ENCODE measurements at regions not wholly inside any gene's neighbourhood (a gene's known extent, or its start where the extent isn't known, plus 50 kb on each side); places are given as distances from the start of the nearest gene placed in this dataset.

DNA sequence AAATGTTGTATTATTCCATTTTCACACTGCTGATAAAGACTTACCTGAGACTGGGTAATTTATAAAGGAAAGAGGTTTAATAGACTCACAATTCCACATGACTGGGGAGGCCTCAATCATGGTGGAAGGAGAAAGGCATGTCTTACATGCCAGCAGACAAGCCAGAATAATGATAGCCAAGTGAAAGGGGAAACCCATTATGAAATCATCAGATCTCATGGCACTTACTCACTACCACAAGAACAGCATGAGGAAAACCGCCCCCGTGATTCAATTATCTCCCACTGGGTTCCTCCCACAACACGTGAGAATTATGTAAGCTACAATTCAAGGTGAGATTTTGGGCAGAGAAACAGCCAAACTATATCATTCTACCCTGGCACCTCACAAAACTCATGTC is 2535.1 kb downstream of the ARAP2 start:
- no peak overlapping the region for H3K4me3 ChIP-seq (ENCODE audit: low read depth, low read length)
- TF ChIP-seq, protein P1, sequence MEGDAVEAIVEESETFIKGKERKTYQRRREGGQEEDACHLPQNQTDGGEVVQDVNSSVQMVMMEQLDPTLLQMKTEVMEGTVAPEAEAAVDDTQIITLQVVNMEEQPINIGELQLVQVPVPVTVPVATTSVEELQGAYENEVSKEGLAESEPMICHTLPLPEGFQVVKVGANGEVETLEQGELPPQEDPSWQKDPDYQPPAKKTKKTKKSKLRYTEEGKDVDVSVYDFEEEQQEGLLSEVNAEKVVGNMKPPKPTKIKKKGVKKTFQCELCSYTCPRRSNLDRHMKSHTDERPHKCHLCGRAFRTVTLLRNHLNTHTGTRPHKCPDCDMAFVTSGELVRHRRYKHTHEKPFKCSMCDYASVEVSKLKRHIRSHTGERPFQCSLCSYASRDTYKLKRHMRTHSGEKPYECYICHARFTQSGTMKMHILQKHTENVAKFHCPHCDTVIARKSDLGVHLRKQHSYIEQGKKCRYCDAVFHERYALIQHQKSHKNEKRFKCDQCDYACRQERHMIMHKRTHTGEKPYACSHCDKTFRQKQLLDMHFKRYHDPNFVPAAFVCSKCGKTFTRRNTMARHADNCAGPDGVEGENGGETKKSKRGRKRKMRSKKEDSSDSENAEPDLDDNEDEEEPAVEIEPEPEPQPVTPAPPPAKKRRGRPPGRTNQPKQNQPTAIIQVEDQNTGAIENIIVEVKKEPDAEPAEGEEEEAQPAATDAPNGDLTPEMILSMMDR (IDR thresholded peaks at IDR 0.05; ENCODE audit: borderline replicate concordance, insufficient read depth, low read depth, low read length): no peak

DNA sequence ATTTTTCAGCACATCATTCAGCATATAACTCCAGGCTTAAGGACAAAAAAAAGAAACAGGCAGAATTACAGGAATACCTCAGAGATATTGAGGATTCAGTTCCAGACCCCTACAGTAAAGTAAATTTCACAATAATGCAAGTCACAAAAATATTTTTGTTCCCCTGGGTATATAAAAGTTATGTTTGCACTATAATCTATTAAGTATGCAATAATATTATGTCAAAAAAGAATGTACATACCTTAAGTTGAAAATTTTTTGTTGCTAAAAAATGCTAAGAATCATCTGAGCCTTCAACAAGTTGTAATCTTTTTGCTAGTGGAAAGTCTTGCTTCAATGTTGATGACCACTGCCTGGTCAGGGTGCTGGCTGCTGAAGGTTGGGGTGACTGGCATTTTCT is 2532.5 kb downstream of the ARAP2 start:
- H3K4me3 ChIP-seq (ENCODE audit: low read depth, low read length): no peak overlapping the region
- TF ChIP-seq, protein P1 (IDR thresholded peaks at IDR 0.05; ENCODE audit: borderline replicate concordance, insufficient read depth, low read depth, low read length): no peak

DNA sequence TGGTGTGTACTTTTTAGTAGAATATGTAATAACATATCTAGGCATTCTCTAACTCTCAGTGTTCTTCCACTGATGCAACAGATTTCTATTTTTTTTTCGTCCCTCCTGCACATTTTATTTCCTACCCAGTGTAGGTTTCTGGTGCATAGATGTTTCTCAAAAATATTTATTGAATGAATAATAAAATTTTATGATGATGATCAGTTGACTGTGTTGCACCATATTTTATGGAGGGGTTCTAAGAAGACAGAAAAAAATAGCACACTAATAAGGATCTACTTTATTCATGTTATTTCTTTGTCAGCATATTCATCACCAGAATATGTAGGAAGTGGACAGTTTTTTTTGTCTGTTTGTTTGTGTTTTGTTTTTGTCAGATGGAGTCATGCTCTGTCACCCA is 2529.3 kb downstream of the ARAP2 start:
- TF ChIP-seq, protein P1 (IDR thresholded peaks at IDR 0.05; ENCODE audit: borderline replicate concordance, insufficient read depth, low read depth, low read length): no peak
- H3K4me3 ChIP-seq (ENCODE audit: low read depth, low read length): no peak overlapping the region

DNA sequence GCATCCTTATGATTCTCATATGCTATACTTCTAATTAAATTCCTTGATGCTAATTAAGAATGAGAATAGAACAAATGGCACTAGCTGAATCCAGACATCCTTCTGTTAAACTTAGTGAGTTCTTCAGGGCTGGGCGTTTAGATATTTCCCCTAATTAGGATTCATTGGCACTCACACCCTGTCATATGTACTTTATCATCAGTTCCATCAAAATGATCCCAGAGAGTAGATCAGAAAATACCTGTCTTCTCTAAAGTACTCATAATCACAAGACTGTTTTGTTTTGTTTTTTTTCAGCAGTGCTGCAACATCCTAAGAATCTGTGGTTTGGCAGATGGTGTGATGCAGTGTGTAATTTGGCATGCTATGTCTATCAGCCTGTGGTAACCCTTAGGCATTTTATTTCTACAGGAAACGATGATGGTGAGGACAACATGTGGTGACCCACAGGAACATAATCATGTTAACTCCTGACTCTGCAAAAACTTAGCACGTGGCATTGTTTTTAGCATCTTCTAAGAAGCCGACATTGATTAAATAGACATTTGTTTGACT is 2528.4 kb downstream of the ARAP2 start:
- TF ChIP-seq, protein P1 (IDR thresholded peaks at IDR 0.05; ENCODE audit: borderline replicate concordance, insufficient read depth, low read depth, low read length): no peak

DNA sequence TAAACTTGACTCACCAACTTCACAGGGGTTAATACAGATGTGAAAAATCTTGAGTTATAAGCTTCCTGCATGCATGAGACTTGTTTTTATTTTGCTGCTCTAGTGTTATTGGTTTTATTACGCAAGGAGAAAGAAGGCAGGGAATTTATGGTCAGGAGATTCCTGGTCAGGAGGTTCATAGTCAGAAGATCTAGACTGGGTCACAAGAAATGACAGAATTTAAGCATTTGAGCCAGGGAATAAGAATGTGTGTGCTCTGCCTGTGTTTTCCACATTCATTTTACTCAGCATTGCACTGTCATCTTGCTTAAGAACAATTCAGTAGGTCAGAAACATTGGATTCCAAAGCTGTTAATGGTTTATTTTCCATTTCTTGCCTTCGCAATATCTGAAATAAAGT is 2522.1 kb downstream of the ARAP2 start:
- no peak overlapping the region for H3K4me3 ChIP-seq (ENCODE audit: low read depth, low read length)
- TF ChIP-seq, protein P1 (IDR thresholded peaks at IDR 0.05; ENCODE audit: borderline replicate concordance, insufficient read depth, low read depth, low read length): no peak

More for the DNA sequence above, 2528.4 kb downstream of the ARAP2 start:
- no peak overlapping the region for H3K4me3 ChIP-seq (ENCODE audit: low read depth, low read length)

DNA sequence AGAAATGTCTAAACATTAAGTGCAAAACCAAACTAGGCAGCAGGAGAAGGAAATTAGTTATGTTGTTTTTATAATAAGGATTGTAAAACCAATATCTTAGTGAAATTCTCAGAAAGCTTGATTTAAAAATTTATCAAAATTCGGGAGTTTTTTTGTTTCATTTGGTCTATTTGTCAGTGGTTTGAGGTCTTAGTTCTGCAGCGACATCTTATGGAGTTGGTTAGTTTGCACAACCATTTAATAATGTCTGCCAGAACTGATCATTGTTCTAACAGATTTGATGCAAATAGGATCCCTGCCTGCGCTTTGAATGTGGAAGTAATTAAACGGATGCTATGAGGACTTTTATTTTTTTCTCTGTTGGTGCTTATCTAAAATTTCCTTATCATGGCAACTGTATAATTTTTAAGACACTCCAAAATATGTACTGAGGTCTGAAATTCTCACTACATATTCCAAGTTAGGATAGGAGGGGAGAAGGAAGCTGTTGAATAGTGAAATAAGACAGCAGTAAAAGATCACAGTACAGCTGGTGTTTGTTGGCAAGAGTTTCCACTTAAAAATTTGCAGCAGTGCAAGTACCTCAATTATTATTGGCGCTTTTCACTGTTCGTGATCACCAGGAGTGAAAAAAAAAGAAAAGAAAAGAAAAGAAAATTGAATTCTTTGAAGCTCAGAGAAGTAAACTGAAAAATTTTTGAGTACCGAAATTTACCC is 2521.4 kb downstream of the ARAP2 start:
- TF ChIP-seq, protein P1 (IDR thresholded peaks at IDR 0.05; ENCODE audit: borderline replicate concordance, insufficient read depth, low read depth, low read length): no peak
- no peak overlapping the region for H3K4me3 ChIP-seq (ENCODE audit: low read depth, low read length)

DNA sequence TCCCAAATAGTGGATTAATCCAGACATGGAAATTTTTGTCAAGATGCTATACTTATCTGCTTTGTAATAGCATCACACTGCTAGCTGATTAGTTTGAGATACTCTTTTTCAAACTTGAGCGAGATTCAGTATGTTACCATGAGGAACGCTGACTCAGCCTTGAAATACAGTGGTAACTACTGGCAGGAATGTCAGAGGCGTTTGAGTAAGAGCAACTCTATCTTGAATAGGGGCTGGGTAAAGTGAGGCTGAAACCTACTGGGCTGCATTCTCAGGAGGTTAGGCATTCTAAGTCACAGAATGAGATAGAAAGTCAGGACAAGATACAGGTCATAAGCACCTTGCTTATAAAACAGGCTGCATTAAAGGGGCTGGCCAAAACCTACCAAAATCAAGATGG is 2519.6 kb downstream of the ARAP2 start:
- H3K4me3 ChIP-seq (ENCODE audit: low read depth, low read length): no peak overlapping the region
- TF ChIP-seq, protein P1 (IDR thresholded peaks at IDR 0.05; ENCODE audit: borderline replicate concordance, insufficient read depth, low read depth, low read length): no peak

All from GM12875 (cell line).